ENCODE measurements at regions not wholly inside any gene's neighbourhood (a gene's known extent, or its start where the extent isn't known, plus 50 kb on each side); places are given as distances from the start of the nearest gene placed in this dataset.

DNA sequence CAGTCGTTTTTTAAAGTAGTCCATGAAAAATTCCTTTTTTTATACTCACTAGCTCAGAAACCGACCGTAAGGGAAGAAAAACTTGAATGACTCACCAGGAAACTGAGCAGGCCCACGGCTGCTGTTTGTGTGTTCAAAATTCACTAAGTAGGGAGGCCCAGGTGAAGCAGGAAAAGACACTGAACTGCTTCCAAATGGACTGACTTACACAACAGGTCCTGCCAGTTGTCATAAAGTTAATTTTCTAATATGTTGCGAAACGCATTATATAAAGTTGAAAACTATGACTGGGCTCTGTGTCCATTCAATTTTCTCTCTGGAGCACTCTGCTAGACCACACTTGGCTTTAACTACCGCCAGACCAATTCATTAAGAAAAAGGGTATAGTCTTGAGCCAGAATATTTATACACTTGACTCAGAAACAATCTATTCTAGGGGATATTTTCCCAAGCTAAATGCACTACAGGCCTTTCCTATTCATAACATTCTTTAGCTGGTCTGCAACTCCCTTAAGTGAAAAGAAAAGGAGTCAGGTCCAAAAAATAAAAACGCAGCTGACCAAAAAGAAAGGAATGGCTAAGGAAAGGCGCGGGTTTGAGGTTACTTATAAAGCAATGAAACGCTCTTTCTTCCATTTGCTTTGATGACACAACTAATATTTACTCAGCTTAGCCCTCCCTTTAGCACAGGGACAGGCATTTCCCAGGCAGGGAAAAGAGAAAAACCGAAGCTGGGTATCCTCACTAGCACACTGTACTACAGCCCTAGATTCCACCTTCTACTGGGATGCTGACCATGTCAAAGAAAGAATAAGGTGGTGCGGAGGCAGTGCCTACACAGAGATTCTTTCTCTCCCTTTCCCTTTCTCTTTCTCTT, 306.3 kb upstream of the ESRRG start:
- H3K4me3 ChIP-seq (replicated peaks in 1 of 2; ENCODE audit: low read depth in 2 of 2, low read length in 2 of 2) = no peak overlapping the region
- peak; percentile 49 to 65 for DNase-seq (ENCODE audit: low read depth in 2 of 2)
- TF ChIP-seq, protein P1, sequence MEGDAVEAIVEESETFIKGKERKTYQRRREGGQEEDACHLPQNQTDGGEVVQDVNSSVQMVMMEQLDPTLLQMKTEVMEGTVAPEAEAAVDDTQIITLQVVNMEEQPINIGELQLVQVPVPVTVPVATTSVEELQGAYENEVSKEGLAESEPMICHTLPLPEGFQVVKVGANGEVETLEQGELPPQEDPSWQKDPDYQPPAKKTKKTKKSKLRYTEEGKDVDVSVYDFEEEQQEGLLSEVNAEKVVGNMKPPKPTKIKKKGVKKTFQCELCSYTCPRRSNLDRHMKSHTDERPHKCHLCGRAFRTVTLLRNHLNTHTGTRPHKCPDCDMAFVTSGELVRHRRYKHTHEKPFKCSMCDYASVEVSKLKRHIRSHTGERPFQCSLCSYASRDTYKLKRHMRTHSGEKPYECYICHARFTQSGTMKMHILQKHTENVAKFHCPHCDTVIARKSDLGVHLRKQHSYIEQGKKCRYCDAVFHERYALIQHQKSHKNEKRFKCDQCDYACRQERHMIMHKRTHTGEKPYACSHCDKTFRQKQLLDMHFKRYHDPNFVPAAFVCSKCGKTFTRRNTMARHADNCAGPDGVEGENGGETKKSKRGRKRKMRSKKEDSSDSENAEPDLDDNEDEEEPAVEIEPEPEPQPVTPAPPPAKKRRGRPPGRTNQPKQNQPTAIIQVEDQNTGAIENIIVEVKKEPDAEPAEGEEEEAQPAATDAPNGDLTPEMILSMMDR (IDR thresholded peaks at IDR 0.05; ENCODE audit: low read depth, low read length) = no peak

DNA sequence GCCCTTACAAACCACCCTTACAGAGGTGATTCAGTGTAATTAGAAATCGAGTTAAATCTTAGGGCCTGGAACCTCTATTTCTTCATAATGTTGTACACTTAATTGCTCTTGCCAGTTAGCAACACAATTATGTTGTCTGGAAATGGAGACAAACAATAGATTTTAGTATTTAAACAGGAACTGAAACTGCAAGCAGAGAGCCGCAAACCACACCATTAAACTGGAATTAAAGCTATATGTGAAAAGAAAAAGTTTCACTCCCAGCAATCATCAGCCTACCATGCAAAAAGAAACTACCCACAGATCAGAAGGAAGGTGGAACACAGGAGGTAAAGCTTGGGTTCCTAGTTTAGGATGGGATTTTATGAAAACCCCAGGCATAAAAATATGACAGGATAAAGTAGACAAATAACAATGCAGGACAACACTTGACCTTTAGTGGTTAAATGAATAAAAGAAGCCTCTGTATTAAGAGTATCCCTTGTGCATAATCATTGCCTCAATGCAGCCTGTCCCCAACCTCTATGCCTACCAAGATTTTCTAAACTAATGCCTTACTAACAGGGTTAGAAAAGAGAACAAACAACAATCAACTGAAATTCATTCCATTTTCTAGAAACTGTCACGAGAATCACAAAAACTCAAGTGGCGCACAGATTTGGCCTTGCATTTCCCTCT, 304.3 kb upstream of the ESRRG start:
- TF ChIP-seq, protein P1 (IDR thresholded peaks at IDR 0.05; ENCODE audit: low read depth, low read length) = no peak
- no peak overlapping the region for H3K4me3 ChIP-seq (replicated peaks in 1 of 2; ENCODE audit: low read depth in 2 of 2, low read length in 2 of 2)
- DNase-seq (ENCODE audit: low read depth in 2 of 2) = no peak

DNA sequence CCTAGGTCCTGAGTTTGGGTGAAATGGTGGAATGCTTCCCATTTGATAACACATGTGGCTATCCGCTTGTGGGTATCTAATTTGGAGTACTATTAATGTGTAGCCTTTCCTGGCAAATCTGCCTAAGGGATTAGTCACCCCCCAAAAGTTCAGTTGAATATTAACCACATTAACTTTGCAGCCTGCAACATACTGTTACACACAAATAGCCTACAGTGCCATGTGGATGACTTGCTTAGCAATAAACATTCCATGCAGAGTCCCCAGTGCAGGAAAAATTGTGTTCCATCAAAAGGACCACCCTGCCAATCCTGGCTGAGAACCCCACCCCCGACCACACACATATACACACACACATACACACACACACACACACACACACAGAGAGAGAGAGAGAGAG, 303.3 kb upstream of the ESRRG start:
- DNase-seq (ENCODE audit: low read depth in 2 of 2) = no peak
- TF ChIP-seq, protein P1 (IDR thresholded peaks at IDR 0.05; ENCODE audit: low read depth, low read length) = no peak
- H3K4me3 ChIP-seq (replicated peaks in 1 of 2; ENCODE audit: low read depth in 2 of 2, low read length in 2 of 2) = no peak overlapping the region

DNA sequence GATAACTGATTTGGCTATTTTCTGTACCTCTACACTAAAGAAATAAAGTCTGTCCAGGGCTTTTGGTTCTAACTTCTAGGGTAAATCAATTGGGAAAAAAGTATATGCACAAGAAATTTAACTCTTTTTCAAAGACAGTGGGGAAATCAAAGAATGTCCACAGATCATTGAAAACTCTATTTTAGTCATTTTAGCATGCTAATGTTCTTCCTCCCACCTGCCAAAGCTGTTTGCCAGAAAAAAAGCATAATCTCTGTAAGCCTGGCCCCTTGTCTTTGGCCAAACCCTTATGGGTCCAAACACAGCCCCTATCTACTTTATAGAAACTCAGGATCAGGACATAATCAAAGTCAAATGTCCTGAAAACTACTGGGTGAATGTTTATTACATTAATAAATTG, 302.2 kb upstream of the ESRRG start:
- DNase-seq (ENCODE audit: low read depth in 2 of 2) = no peak
- TF ChIP-seq, protein P1 (IDR thresholded peaks at IDR 0.05; ENCODE audit: low read depth, low read length) = no peak
- H3K4me3 ChIP-seq (replicated peaks in 1 of 2; ENCODE audit: low read depth in 2 of 2, low read length in 2 of 2) = no peak overlapping the region

DNA sequence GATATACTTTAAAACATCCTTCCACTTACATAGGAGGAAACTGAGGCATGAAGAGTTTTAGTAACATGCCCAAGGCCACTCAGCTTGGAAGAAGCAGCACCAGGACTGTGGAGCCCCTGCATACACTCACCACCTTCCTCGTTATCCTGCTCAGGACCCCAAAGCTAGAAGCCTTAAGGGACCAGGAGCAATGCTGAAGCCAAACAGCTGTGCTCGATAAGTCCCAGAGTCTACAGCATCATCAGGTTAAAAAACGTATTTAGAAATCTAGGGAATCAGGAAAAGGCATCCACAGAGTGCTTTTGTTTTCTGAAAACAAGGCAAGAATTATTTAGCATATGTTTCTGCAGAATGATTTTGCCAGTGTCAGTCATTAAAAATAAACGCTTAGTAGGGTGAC, 301.7 kb upstream of the ESRRG start:
- no peak for DNase-seq (ENCODE audit: low read depth in 2 of 2)
- TF ChIP-seq, protein P1 (IDR thresholded peaks at IDR 0.05; ENCODE audit: low read depth, low read length) = no peak
- no peak overlapping the region for H3K4me3 ChIP-seq (replicated peaks in 1 of 2; ENCODE audit: low read depth in 2 of 2, low read length in 2 of 2)

DNA sequence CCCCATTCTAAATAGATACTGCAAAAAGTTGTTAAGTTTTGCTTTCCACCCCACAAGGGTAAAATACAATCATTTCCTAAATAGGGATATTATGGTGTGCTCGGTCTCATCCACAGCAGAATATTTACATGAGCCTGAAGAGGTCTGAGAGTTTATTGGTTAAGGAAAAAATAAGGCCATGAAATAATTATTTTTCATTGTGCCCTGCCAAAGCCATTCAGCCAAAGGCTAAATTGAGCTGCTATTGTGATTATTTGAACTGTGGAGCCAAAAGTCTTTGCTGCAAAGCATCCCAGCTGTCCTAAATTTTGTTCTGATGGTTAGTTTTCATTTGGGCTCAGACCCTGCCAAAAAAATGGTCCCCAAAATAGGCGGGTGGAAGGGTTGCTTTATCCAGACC, 298.7 kb upstream of the ESRRG start:
- TF ChIP-seq, protein P1 (IDR thresholded peaks at IDR 0.05; ENCODE audit: low read depth, low read length) = no peak
- no peak for DNase-seq (ENCODE audit: low read depth in 2 of 2)
- H3K4me3 ChIP-seq (replicated peaks in 1 of 2; ENCODE audit: low read depth in 2 of 2, low read length in 2 of 2) = no peak overlapping the region

All from cardiac fibroblast (primary cell).